ENCODE measurements at regions not wholly inside any gene's neighbourhood (a gene's known extent, or its start where the extent isn't known, plus 50 kb on each side); places are given as distances from the start of the nearest gene placed in this dataset.

DNA sequence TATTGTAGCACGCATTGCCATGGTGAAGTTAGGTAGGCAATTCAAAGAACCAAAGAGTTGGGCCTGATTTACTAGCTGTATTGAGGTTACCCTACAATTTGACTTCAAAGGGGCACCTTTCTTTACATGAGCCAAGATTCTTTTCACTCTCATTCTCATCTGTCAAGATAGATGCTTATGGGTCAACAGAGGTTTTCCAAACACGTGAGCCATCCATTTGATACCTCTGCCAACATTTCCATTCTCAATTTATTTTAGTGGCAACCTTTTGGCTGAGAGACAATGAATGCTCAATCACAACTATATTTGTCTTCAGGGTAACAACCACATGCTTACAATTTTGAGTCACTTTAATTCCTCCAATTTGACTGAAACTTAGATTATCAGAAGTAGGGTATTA, 370.6 kb upstream of the CDH20 start:
- WGBS, 2 donors: 86 to 89% methylated on average over 2 of the region's 2 CpGs

DNA sequence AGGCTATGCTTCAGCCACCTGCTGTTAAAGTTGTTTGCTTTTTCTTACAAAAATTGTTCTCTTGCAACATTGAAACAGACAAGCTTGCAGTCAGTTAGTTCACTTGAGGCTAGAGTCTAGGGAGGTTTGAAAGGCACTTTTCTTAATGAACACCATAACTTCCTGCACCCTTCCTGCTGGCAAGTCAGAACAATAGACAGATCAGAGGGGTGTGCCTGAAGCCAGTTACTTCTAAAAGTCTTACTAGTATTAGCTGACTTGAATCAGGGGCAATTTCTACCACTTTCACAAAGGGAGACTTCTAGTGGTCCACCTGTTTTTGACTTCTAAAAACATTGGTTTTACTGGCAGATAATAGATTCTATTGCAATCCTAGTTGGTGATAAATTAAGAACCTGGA, 367.4 kb upstream of the CDH20 start:
- no peaks in the 10 kb centered on the region for H3K27me3 ChIP-seq
- H3K4me3 ChIP-seq (replicated peaks in 1 of 3): no peak overlapping the region
- H3K9me3 ChIP-seq: no peaks in the 10 kb centered on the region
- H3K4me1 ChIP-seq: no peaks in the 10 kb centered on the region
- no peaks in the 10 kb centered on the region for H3K36me3 ChIP-seq
- no peak for DNase-seq
- no peak for TF ChIP-seq POLR2A (IDR thresholded peaks at IDR 0.05)
- TF ChIP-seq, protein P1, sequence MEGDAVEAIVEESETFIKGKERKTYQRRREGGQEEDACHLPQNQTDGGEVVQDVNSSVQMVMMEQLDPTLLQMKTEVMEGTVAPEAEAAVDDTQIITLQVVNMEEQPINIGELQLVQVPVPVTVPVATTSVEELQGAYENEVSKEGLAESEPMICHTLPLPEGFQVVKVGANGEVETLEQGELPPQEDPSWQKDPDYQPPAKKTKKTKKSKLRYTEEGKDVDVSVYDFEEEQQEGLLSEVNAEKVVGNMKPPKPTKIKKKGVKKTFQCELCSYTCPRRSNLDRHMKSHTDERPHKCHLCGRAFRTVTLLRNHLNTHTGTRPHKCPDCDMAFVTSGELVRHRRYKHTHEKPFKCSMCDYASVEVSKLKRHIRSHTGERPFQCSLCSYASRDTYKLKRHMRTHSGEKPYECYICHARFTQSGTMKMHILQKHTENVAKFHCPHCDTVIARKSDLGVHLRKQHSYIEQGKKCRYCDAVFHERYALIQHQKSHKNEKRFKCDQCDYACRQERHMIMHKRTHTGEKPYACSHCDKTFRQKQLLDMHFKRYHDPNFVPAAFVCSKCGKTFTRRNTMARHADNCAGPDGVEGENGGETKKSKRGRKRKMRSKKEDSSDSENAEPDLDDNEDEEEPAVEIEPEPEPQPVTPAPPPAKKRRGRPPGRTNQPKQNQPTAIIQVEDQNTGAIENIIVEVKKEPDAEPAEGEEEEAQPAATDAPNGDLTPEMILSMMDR (IDR thresholded peaks at IDR 0.05): no peak
- H3K27ac ChIP-seq: no peak overlapping the region
- intact Hi-C loops (cut with DNase I): no loop called here

More for the DNA sequence above, 370.6 kb upstream of the CDH20 start:
- H3K36me3 ChIP-seq: no peaks in the 10 kb centered on the region
- no peak for TF ChIP-seq POLR2A (IDR thresholded peaks at IDR 0.05)
- TF ChIP-seq, protein P1 (IDR thresholded peaks at IDR 0.05): no peak
- no peaks in the 10 kb centered on the region for H3K9me3 ChIP-seq
- DNase-seq: no peak
- H3K4me1 ChIP-seq: no peaks in the 10 kb centered on the region
- no peaks in the 10 kb centered on the region for H3K27me3 ChIP-seq
- H3K4me3 ChIP-seq (replicated peaks in 1 of 3): no peak overlapping the region
- H3K27ac ChIP-seq: no peak overlapping the region
- intact Hi-C loops (cut with DNase I): no loop called here

DNA sequence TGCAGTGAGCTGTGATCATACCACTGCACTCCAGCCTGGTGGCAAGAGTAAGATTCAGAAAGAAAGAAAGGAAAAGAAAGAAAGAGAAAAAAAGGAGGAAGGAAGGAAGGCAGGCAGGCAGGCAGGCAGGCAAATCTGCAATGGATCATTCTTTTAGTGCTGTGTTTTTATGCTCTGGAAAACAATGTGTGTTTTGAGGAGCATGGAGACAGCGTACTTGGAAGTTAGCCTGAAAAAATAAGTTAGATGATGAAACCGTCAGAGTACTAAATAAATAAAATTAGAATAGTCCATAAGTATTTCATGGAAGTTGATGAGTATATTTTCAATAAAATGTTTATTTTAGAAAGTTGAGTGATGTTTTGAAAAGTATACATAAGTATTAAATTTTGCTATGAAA, 366.4 kb upstream of the CDH20 start:
- H3K36me3 ChIP-seq: no peaks in the 10 kb centered on the region
- intact Hi-C loops (cut with DNase I): no loop called here
- no peak for DNase-seq
- no peaks in the 10 kb centered on the region for H3K9me3 ChIP-seq
- no peak overlapping the region for H3K27ac ChIP-seq
- WGBS, 2 donors: 60 to 65% methylated on average over 2 of the region's 2 CpGs
- no peaks in the 10 kb centered on the region for H3K27me3 ChIP-seq
- TF ChIP-seq POLR2A (IDR thresholded peaks at IDR 0.05): no peak
- TF ChIP-seq, protein P1 (IDR thresholded peaks at IDR 0.05): no peak
- no peaks in the 10 kb centered on the region for H3K4me1 ChIP-seq
- H3K4me3 ChIP-seq (replicated peaks in 1 of 3): no peak overlapping the region

DNA sequence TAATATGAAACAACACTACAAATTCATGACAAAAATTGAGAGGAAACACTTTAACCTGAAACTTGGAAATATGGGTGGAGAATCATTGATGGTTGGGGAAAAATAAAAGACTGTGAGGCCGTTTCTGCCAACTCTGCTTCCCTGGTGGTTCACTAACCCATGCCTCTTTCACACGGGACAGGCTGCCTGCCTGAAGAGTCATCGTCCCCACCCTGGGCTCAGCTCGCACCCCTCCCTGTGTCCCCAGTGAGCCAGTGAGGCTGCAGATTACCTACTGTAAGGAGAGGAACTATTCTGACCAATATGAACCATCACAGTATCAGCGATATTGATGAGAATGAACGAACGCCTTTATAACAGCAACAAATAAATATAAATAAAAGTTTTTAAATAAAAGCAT, 357.8 kb upstream of the CDH20 start:
- intact Hi-C loops (cut with DNase I): no loop called here
- Histone ChIP-seq H3K9me3 (no peaks in the 10 kb centered on the region), H3K27ac (no peak overlapping the region), H3K36me3 (no peaks in the 10 kb centered on the region), H3K4me1 (no peaks in the 10 kb centered on the region), H3K27me3 (no peaks in the 10 kb centered on the region), H3K4me3 (replicated peaks in 1 of 3) (no peak overlapping the region)
- TF ChIP-seq POLR2A (IDR thresholded peaks at IDR 0.05): no peak
- TF ChIP-seq, protein P1 (IDR thresholded peaks at IDR 0.05): no peak
- 62 to 77% methylated on average over 7 of the region's 7 CpGs for WGBS, 2 donors
- DNase-seq: no peak

DNA sequence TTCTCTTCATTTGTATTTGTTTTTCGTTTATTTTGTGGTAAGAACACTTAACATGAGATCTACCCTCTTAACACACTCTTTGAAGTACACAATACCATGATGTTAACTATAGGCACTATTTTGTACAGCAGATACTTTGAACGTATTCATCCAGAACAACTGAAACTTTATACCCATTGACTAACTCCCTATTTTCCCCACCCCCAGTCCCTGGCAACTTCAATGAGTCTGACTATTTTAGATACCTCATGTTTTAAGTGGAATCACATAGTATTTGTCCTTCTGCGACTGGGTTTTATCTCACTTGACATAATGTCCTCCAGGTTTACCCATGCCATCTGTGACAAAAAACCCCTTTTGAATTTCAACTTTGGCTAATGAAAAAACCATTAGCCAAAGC, 356.3 kb upstream of the CDH20 start:
- no peaks in the 10 kb centered on the region for H3K27me3 ChIP-seq
- 73 to 81% methylated on average over 3 of the region's 3 CpGs for WGBS, 2 donors
- intact Hi-C loops (cut with DNase I): no loop called here
- H3K4me3 ChIP-seq (replicated peaks in 1 of 3): no peak overlapping the region
- no peaks in the 10 kb centered on the region for H3K36me3 ChIP-seq
- DNase-seq: no peak
- H3K4me1 ChIP-seq: no peaks in the 10 kb centered on the region
- TF ChIP-seq, protein P1 (IDR thresholded peaks at IDR 0.05): no peak
- no peak for TF ChIP-seq POLR2A (IDR thresholded peaks at IDR 0.05)
- H3K9me3 ChIP-seq: no peaks in the 10 kb centered on the region
- H3K27ac ChIP-seq: no peak overlapping the region
